A549 (cell line): ENCODE measurements at regions not wholly inside any gene's neighbourhood (a gene's known extent, or its start where the extent isn't known, plus 50 kb on each side); places are given as distances from the start of the nearest gene placed in this dataset.

Experiments
- ATAC-seq, 2 experiments: fragments of 200-7000 bp in 1 of 2; fragments of >200 bp in 1 of 2; cut with Nextera tagmentation in 1 of 2; cut with Tn5 transposase in 1 of 2; 3 replicates each; pipeline versions ENCODE4 v1.8.0 to v1.9.1; 2018 to 2020; ENCODE audit warnings: mild to moderate bottlenecking in 1 of 2, moderate library complexity in 1 of 2
- CTCF ChIA-PET: fragments of 300-600 bp; sonication (Branson Sonifier 250); formaldehyde crosslinking; extraction: SDS; loops from one replicate; lab custom pipeline; 2021; ENCODE audit warnings: antibody characterized with exemption, inconsistent platforms; lab: Yijun Ruan, JAX
- POLR2A ChIA-PET: fragments of 350-600 bp; formaldehyde crosslinking; extraction: SDS; loops from one replicate; lab custom pipeline; 2021; ENCODE audit warnings: antibody characterized with exemption, inconsistent platforms; lab: Yijun Ruan, JAX
- DNase-seq, 2 experiments: peaks; one replicate each; pipeline versions ENCODE4 v3.0.0 to v3.0.0-alpha.2; 2011 to 2016; ENCODE audit warnings: low read depth in 1 of 2, low spot score in 1 of 2
- FAIRE-seq: peaks from 2 replicates; lab custom pipeline; 2011; peaks lifted over from hg19 to GRCh38; lab: Jason Lieb, UNC
- H3K27ac ChIP-seq, 2 experiments: fragments of >200 bp; sonication (Bioruptor Twin); formaldehyde crosslinking; 3 replicates each; pipeline ENCODE4 v1.5.1; 2016 to 2017
- H3K4me1 ChIP-seq: fragments of >200 bp; sonication (Bioruptor Twin); formaldehyde crosslinking; 3 replicates; pipeline ENCODE4 v1.6.1; 2016
- H3K4me2 ChIP-seq: fragments of >200 bp; sonication (Bioruptor Twin); formaldehyde crosslinking; 3 replicates; pipeline ENCODE4 v1.6.1; 2016
- H3K4me3 ChIP-seq: fragments of >200 bp; sonication (Bioruptor Twin); formaldehyde crosslinking; 3 replicates; pipeline ENCODE4 v1.5.1; 2016
- H3K9me3 ChIP-seq: fragments of >200 bp; sonication (Bioruptor Twin); formaldehyde crosslinking; 3 replicates; pipeline ENCODE4 v1.6.1; 2016
- ELK1 ChIP-seq: fragments of 150-350 bp; IDR thresholded peaks from 2 replicates; pipeline ENCODE4 v1.6.1; 2014; ENCODE audit warnings: low read depth, mild to moderate bottlenecking, low read length
- HDAC2 ChIP-seq: fragments of 200-600 bp; sonication (generic); IDR thresholded peaks from 2 replicates; pipeline ENCODE4 v1.6.1; 2016
- HMGXB4 ChIP-seq: fragments of 250-450 bp; sonication (Bioruptor Pico); IDR thresholded peaks from 2 replicates; pipeline ENCODE4 v1.5.0; 2021; ENCODE audit warnings: mild to moderate bottlenecking, moderate library complexity, borderline replicate concordance
- HOXB5 ChIP-seq: fragments of 250-450 bp; sonication (Bioruptor Pico); IDR thresholded peaks from 2 replicates; pipeline ENCODE4 v1.5.0; 2020; ENCODE audit warnings: mild to moderate bottlenecking, moderate library complexity
- KDM1A ChIP-seq: fragments of 200-600 bp; sonication (generic); IDR thresholded peaks from 2 replicates; pipeline ENCODE4 v1.6.1; 2016; ENCODE audit warnings: low read depth, mild to moderate bottlenecking
- KDM5A ChIP-seq: fragments of 200-600 bp; sonication (generic); IDR thresholded peaks from 2 replicates; pipeline ENCODE4 v1.6.1; 2016; ENCODE audit warnings: antibody characterized with exemption, mild to moderate bottlenecking
- PBX3 ChIP-seq: IDR thresholded peaks from 2 replicates; pipeline ENCODE4 v1.6.1; 2012
- RARB ChIP-seq: fragments of 250-450 bp; sonication (Bioruptor Pico); IDR thresholded peaks from 2 replicates; pipeline ENCODE4 v1.8.0; 2021; ENCODE audit warnings: mild to moderate bottlenecking, moderate library complexity
- WGBS: methylation state at CpG from one replicate; pipeline ENCODE4 v1.1.6; 2017; ENCODE audit errors: missing lambda C conversion rate; 5-methylcytosine and 5-hydroxymethylcytosine counted together
- TF ChIP-seq, protein P1 (sequence below): IDR thresholded peaks from 2 replicates; pipeline ENCODE4 v1.6.1; 2012
- TF ChIP-seq, protein P2 (sequence below): fragments of 250-450 bp; sonication (Bioruptor Pico); IDR thresholded peaks from 2 replicates; pipeline ENCODE4 v1.5.0; 2020; ENCODE audit warnings: low read depth, mild to moderate bottlenecking, moderate library complexity

DNA sequence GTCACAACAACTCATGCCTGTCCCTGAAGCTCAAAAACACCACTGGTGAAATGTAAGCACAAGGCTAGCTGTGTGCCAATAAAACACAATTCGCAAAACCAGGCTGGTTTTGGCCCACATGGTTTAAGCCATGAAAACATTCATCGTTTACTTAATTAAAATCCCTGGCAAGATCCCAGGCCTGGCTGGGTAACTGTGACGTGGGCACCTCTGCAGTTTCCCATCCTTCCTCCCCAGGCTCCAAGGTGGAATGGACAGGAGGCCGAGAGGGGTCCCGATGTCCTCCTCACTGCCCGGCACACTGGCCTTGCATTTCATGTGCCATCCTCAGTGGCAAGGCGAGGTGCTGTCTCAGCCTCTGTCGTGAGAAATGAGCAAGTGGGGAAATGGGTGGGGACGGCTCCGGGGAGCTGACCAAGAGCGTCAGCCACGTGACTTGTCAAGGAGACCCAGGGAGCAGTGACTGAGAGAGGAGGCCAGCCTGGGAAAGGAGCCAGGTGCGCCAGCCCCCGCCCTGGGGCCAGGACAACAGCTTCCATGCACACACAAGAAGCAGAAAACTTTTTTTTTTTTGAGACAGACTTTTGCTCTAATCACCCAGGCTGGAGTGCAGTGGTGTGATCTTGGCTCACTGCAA, 153.1 kb upstream of the RAB4A start (continued):
- no peak for TF ChIP-seq ELK1
- TF ChIP-seq, protein P1, sequence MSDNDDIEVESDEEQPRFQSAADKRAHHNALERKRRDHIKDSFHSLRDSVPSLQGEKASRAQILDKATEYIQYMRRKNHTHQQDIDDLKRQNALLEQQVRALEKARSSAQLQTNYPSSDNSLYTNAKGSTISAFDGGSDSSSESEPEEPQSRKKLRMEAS: 0 out of 2 replicates have a peak, but pooled peaks have one; percentile 22
- TF ChIP-seq, all 56 proteins: peak for 2

- Histone ChIP-seq H3K27ac (peak overlapping the region; percentile 51 to 74; a peak in 4 of 6 replicates), H3K4me2 (peak overlapping the region; percentile 60; the same call in 2 of the 3 replicates), H3K4me3 (no peak overlapping the region), H3K9me3 (no peaks in the 10 kb centered on the region), H3K4me1 (peaks cover 40% of the 10 kb centered on the region)
- ChIA-PET CTCF (interaction anchor here (2.0 to 2.7 kb wide), 2 partner anchors 8 to 109 kb away, joined by 4 to 10 read pairs; no protein-coding TSS in a partner anchor), POLR2A (no interaction called here)
- ATAC-seq (no peak), FAIRE-seq (no peak), DNase-seq (no peak)
- TF ChIP-seq KDM1A (no peak), KDM5A (no peak)
- TF ChIP-seq, protein P2, sequence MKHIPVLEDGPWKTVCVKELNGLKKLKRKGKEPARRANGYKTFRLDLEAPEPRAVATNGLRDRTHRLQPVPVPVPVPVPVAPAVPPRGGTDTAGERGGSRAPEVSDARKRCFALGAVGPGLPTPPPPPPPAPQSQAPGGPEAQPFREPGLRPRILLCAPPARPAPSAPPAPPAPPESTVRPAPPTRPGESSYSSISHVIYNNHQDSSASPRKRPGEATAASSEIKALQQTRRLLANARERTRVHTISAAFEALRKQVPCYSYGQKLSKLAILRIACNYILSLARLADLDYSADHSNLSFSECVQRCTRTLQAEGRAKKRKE: no peak
- WGBS: 73% methylated on average over 3 of the region's 3 CpGs
Observed at GRCh38 chr1:229118477-229119061, 152.3 kb upstream of the RAB4A start.

DNA sequence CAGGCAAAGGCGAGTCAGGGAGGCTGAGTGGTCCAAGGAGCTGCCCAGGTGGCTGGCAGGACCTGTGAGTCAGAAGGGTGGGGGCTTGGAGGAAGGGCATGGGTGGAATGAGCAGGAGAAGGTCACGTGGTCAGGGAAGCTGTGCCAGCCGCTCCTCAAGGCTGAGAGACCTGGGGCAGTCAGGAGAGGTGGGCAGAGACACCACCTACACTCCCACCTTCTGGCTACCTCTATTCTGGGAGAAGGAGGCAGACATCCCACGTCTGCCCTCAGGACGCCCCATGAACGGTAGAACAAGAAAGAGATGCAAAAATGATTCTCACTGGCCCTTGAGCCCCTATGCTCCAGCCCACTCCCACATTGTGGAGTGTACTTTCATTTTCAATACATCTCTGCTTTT, 151.8 kb upstream of the RAB4A start:
- Histone ChIP-seq H3K4me3 (no peak overlapping the region), H3K4me1 (peaks cover 36% of the 10 kb centered on the region), H3K9me3 (no peaks in the 10 kb centered on the region), H3K4me2 (no peak overlapping the region), H3K27ac (peak overlapping the region in 1 of 2 experiments; percentile 57; a peak in 3 of 6 replicates)
- no peak for DNase-seq
- FAIRE-seq: no peak
- TF ChIP-seq RARB (CRISPR knock-in tag): no peak
- ChIA-PET POLR2A (no interaction called here), CTCF (interaction anchor here (2.0 to 2.7 kb wide), 2 partner anchors 9 to 109 kb away, joined by 4 to 10 read pairs; no protein-coding TSS in a partner anchor)
- 65% methylated on average over 6 of the region's 6 CpGs for WGBS
- no peak for ATAC-seq

DNA sequence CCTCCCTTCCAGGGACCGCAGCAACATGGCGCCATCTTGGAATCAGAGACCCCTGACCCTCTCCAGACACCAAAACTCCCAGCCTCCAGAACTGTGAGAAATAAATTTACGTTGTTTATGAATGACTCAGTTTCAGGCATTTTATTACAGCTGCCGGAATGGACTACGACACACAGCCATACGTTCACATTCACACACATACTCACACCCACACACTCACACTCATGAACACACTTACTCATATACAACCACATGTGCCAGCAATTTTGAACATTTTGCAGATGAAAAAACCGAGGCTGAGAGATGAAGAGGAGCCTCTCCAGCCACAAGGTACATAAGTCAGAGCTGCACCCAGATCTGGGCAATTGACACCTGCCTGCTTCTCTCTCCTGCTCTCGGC, 151.0 kb upstream of the RAB4A start:
- no peak for DNase-seq
- CTCF ChIA-PET: interaction anchor here (0.7 to 2.0 kb wide), 2 partner anchors 10 to 259 kb away, joined by 3 to 4 read pairs; no protein-coding TSS in a partner anchor
- POLR2A ChIA-PET: no interaction called here
- Histone ChIP-seq H3K4me1 (peaks cover 28% of the 10 kb centered on the region), H3K4me3 (no peak overlapping the region), H3K4me2 (no peak overlapping the region), H3K27ac (no peak overlapping the region), H3K9me3 (no peaks in the 10 kb centered on the region)
- ATAC-seq: no peak
- 82% methylated on average over 8 of the region's 8 CpGs for WGBS
- FAIRE-seq: no peak
- TF ChIP-seq HDAC2 (no peak), HOXB5 (CRISPR knock-in tag) (no peak)

- FAIRE-seq (no peak), ATAC-seq (no peak), DNase-seq (no peak)
- H3K27ac ChIP-seq: no peak overlapping the region
- H3K9me3 ChIP-seq: no peaks in the 10 kb centered on the region
- POLR2A ChIA-PET: no interaction called here
- TF ChIP-seq HMGXB4 (CRISPR knock-in tag) (no peak), PBX3 (no peak)
- WGBS: 60% methylated on average over 11 of the region's 11 CpGs
- peaks cover 24% of the 10 kb centered on the region for H3K4me1 ChIP-seq
- CTCF ChIA-PET: no interaction called here
- no peak overlapping the region for H3K4me2 ChIP-seq
- no peak overlapping the region for H3K4me3 ChIP-seq
Observed at GRCh38 chr1:229121845-229122436, 149.0 kb upstream of the RAB4A start.
